Keratinocyte (primary cell): ENCODE measurements at regions not wholly inside any gene's neighbourhood (a gene's known extent, or its start where the extent isn't known, plus 50 kb on each side); places are given as distances from the start of the nearest gene placed in this dataset.

Experiments
- DNase-seq: peaks from one replicate; pipeline ENCODE4 v3.0.0-alpha.2; 2011; ENCODE audit warnings: low read depth, missing footprints, low spot score
- FAIRE-seq: peaks from 2 replicates; lab custom pipeline; 2011; peaks lifted over from hg19 to GRCh38; lab: Jason Lieb, UNC
- H2AFZ ChIP-seq: 2 replicates; pipeline ENCODE4 v1.6.0; 2012; ENCODE audit warnings: low read length, control low read depth, inconsistent platforms; ENCODE audit not compliant: control insufficient read depth
- H3K27ac ChIP-seq: 2 replicates; pipeline ENCODE4 v1.5.1; 2011; ENCODE audit warnings: low read length; ENCODE audit not compliant: control insufficient read depth, insufficient read depth
- H3K27me3 ChIP-seq: 3 replicates; pipeline ENCODE4 v1.6.0; 2011; ENCODE audit warnings: low read length; ENCODE audit not compliant: control insufficient read depth, insufficient read depth; ENCODE audit errors: extremely low read depth
- H3K36me3 ChIP-seq, 2 experiments: 2 replicates in 1 of 2; 3 replicates in 1 of 2; pipeline ENCODE4 v1.5.1; 2011; ENCODE audit warnings: low read length in 2 of 2, mild to moderate bottlenecking in 1 of 2; ENCODE audit not compliant: control insufficient read depth in 2 of 2, insufficient read depth in 2 of 2; ENCODE audit errors: extremely low read depth in 1 of 2
- H3K4me1 ChIP-seq: 3 replicates; pipeline ENCODE4 v1.5.1; 2011; ENCODE audit warnings: low read length; ENCODE audit not compliant: control insufficient read depth, insufficient read depth; ENCODE audit errors: extremely low read depth
- H3K4me2 ChIP-seq: 3 replicates; pipeline ENCODE4 v1.6.0; 2011; ENCODE audit warnings: low read depth, low read length; ENCODE audit not compliant: control insufficient read depth, insufficient read depth; ENCODE audit errors: extremely low read depth
- H3K4me3 ChIP-seq, 3 experiments: fragments of 200-600 bp in 1 of 3; sonication (generic) in 1 of 3; 2 replicates in 2 of 3; 3 replicates in 1 of 3; pipeline ENCODE4 v1.5.1; 2011 to 2016; ENCODE audit warnings: low read length in 3 of 3, mild to moderate bottlenecking in 3 of 3, control low read depth in 2 of 3, inconsistent platforms in 1 of 3, low read depth in 1 of 3, mixed read lengths in 1 of 3, mixed run types in 1 of 3, moderate library complexity in 1 of 3; ENCODE audit not compliant: control insufficient read depth in 2 of 3, insufficient read depth in 2 of 3; ENCODE audit errors: extremely low read depth in 1 of 3
- H3K79me2 ChIP-seq: 2 replicates; pipeline ENCODE4 v1.6.0; 2012; ENCODE audit warnings: low read length; ENCODE audit not compliant: control insufficient read depth, insufficient read depth
- H3K9ac ChIP-seq: 3 replicates; pipeline ENCODE4 v1.6.0; 2011; ENCODE audit warnings: low read length; ENCODE audit not compliant: control insufficient read depth, insufficient read depth; ENCODE audit errors: extremely low read depth
- H3K9me1 ChIP-seq: 3 replicates; pipeline ENCODE4 v1.6.0; 2011; ENCODE audit warnings: low read length; ENCODE audit not compliant: control insufficient read depth, insufficient read depth; ENCODE audit errors: extremely low read depth
- H3K9me3 ChIP-seq: 2 replicates; pipeline ENCODE4 v1.5.1; 2012; ENCODE audit warnings: low read depth, low read length; ENCODE audit not compliant: control insufficient read depth
- H4K20me1 ChIP-seq: 3 replicates; pipeline ENCODE4 v1.6.0; 2011; ENCODE audit warnings: low read length; ENCODE audit not compliant: control insufficient read depth, insufficient read depth; ENCODE audit errors: extremely low read depth
- CTCF ChIP-seq, 3 experiments: IDR thresholded peaks in 1 of 3; conservative IDR thresholded peaks in 1 of 3; optimal IDR thresholded peaks in 1 of 3; 2 replicates in 2 of 3; 3 replicates in 1 of 3; pipeline versions ENCODE3 to v1.5.1; 2011; ENCODE audit warnings: low read length in 3 of 3, mild to moderate bottlenecking in 3 of 3, moderate library complexity in 2 of 3, control low read depth in 1 of 3, inconsistent platforms in 1 of 3; ENCODE audit not compliant: insufficient read depth in 2 of 3; ENCODE audit errors: extremely low read depth in 1 of 3
- EZH2 ChIP-seq: IDR thresholded peaks from one replicate; pipeline ENCODE4 v1.6.1; 2012; ENCODE audit warnings: inconsistent platforms, mild to moderate bottlenecking, low read length, moderate library complexity
- dilution Hi-C: fragments of 300-500 bp; cut with MboI; formaldehyde crosslinking; loops from one replicate; pipeline ENCODE4 v1.7.0; 2020; ENCODE audit warnings: low sequenced_read_pairs; ENCODE audit not compliant: extremely low pct_ligation_motif_present

GRCh38 chr20:39758876-39759275 lies 796.7 kb downstream of the DHX35 start:
- Histone ChIP-seq H3K27ac (no peak overlapping the region), H3K79me2 (no peaks in the 10 kb centered on the region), H3K36me3 (no peaks in the 10 kb centered on the region), H3K9ac (no peak overlapping the region), H3K4me2 (no peak overlapping the region), H2AFZ (no peak overlapping the region), H3K4me3 (no peak overlapping the region), H3K27me3 (no peaks in the 10 kb centered on the region), H3K9me3 (no peaks in the 10 kb centered on the region), H3K4me1 (no peaks in the 10 kb centered on the region), H4K20me1 (no peaks in the 10 kb centered on the region), H3K9me1 (no peaks in the 10 kb centered on the region)
- DNase-seq (no peak), FAIRE-seq (no peak)
- no peak for TF ChIP-seq EZH2
- no peak for TF ChIP-seq CTCF (optimal IDR thresholded peaks at IDR 0.05 in 1 of 3, IDR thresholded peaks at IDR 0.05 in 1 of 3, conservative IDR thresholded peaks at IDR 0.05 in 1 of 3; ENCODE audit: extremely low read depth in 1 of 3, insufficient read depth in 2 of 3, low read length in 3 of 3)
- dilution Hi-C loops: no loop called here

- no peaks in the 10 kb centered on the region for H3K36me3 ChIP-seq
- no peaks in the 10 kb centered on the region for H3K4me1 ChIP-seq
- DNase-seq (no peak), FAIRE-seq (no peak)
- TF ChIP-seq CTCF (optimal IDR thresholded peaks at IDR 0.05 in 1 of 3, IDR thresholded peaks at IDR 0.05 in 1 of 3, conservative IDR thresholded peaks at IDR 0.05 in 1 of 3; ENCODE audit: extremely low read depth in 1 of 3, insufficient read depth in 2 of 3, low read length in 3 of 3) (no peak), EZH2 (no peak)
- no peak overlapping the region for H2AFZ ChIP-seq
- dilution Hi-C loops: no loop called here
- H3K27me3 ChIP-seq: no peaks in the 10 kb centered on the region
- H3K9me3 ChIP-seq: no peaks in the 10 kb centered on the region
- no peaks in the 10 kb centered on the region for H3K9me1 ChIP-seq
- no peaks in the 10 kb centered on the region for H3K79me2 ChIP-seq
- H3K27ac ChIP-seq: no peak overlapping the region
- no peak overlapping the region for H3K4me2 ChIP-seq
- no peak overlapping the region for H3K9ac ChIP-seq
- no peak overlapping the region for H3K4me3 ChIP-seq
- H4K20me1 ChIP-seq: no peaks in the 10 kb centered on the region
Observed at GRCh38 chr20:39756828-39757227, 794.7 kb downstream of the DHX35 start.
